A549 (cell line): ENCODE measurements at regions not wholly inside any gene's neighbourhood (a gene's known extent, or its start where the extent isn't known, plus 50 kb on each side); places are given as distances from the start of the nearest gene placed in this dataset.

ENCODE experiments used
- BHLHE40 ChIP-seq: IDR thresholded peaks from 2 replicates; pipeline ENCODE4 v1.6.1; 2012; ENCODE audit warnings: low read depth, low read length, inconsistent platforms
- EHMT2 ChIP-seq: fragments of 200-600 bp; sonication (generic); IDR thresholded peaks from 2 replicates; pipeline ENCODE4 v1.6.1; 2016; ENCODE audit warnings: antibody characterized with exemption, low read depth, mild to moderate bottlenecking, moderate library complexity
- EP300 ChIP-seq, 2 experiments: fragments of >200 bp; sonication (Bioruptor Twin); formaldehyde crosslinking; IDR thresholded peaks; 2 replicates in 1 of 2; 3 replicates in 1 of 2; pipeline ENCODE4 v1.6.1; 2016 to 2017
- FOSL2 ChIP-seq, 2 experiments: fragments of 450-650 bp in 1 of 2; fragments of >200 bp in 1 of 2; sonication (Bioruptor Twin) in 1 of 2; formaldehyde crosslinking; IDR thresholded peaks; 2 replicates each; pipeline versions ENCODE4 v1.5.0 to v1.6.1; 2016 to 2020; ENCODE audit warnings: mild to moderate bottlenecking in 1 of 2, moderate library complexity in 1 of 2
- POLR2A ChIP-seq: IDR thresholded peaks from 2 replicates; pipeline ENCODE4 v1.6.1; 2012; ENCODE audit warnings: mild to moderate bottlenecking, low read length
- USF2 ChIP-seq: fragments of 450-650 bp; IDR thresholded peaks from 2 replicates; pipeline ENCODE4 v1.6.1; 2014; ENCODE audit warnings: antibody characterized with exemption
- TF ChIP-seq, protein P1 (sequence below): fragments of >200 bp; sonication (Bioruptor Twin); formaldehyde crosslinking; IDR thresholded peaks from 3 replicates; pipeline ENCODE4 v1.5.1; 2016

DNA sequence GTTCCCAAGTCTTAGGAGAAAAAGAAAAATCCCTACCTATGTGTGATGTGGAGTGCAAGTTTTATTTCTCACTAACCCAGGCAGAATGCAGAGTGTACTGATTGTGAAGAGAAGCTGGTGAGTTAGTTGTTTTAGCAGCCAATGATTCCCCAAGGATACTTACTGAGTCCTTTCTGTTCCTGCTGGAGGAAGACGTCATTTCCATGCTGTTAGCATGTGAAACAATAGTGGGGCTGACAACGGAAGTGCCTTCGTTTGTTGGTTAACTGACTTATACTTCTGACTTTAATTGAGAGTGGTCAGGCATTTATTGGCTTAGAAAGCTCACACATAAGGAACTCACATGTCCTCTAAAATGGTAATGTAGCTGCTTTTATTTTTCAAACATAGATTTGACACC is 180.6 kb downstream of the MC4R start:
- TF ChIP-seq POLR2A (no peak), BHLHE40 (no peak), EP300 (IDR thresholded peaks at IDR 0.05) (no peak), EHMT2 (no peak), FOSL2 (IDR thresholded peaks at IDR 0.05) (no peak), FOSL2 (CRISPR knock-in tag; IDR thresholded peaks at IDR 0.05) (no peak), USF2 (no peak)
- TF ChIP-seq, protein P1, sequence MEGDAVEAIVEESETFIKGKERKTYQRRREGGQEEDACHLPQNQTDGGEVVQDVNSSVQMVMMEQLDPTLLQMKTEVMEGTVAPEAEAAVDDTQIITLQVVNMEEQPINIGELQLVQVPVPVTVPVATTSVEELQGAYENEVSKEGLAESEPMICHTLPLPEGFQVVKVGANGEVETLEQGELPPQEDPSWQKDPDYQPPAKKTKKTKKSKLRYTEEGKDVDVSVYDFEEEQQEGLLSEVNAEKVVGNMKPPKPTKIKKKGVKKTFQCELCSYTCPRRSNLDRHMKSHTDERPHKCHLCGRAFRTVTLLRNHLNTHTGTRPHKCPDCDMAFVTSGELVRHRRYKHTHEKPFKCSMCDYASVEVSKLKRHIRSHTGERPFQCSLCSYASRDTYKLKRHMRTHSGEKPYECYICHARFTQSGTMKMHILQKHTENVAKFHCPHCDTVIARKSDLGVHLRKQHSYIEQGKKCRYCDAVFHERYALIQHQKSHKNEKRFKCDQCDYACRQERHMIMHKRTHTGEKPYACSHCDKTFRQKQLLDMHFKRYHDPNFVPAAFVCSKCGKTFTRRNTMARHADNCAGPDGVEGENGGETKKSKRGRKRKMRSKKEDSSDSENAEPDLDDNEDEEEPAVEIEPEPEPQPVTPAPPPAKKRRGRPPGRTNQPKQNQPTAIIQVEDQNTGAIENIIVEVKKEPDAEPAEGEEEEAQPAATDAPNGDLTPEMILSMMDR = no peak
